Pancreas (tissue), 10 donors: ENCODE measurements at regions not wholly inside any gene's neighbourhood (a gene's known extent, or its start where the extent isn't known, plus 50 kb on each side); places are given as distances from the start of the nearest gene placed in this dataset.

Experiments used
- ATAC-seq, 4 donors: fragments of 200-7000 bp; cut with Tn5 transposase; one replicate each; pipeline versions ENCODE4 v1.8.0 to v1.9.1; 2020; ENCODE audit warnings: mild to moderate bottlenecking in 4 of 4, moderate library complexity in 4 of 4
- DNase-seq, 6 donors: peaks; one replicate each; pipeline ENCODE4 v3.0.0-alpha.2; 2020
- FAIRE-seq: peaks from 2 replicates; lab custom pipeline; 2012; peaks lifted over from hg19 to GRCh38; lab: Jason Lieb, UNC
- H3K27ac ChIP-seq, 4 donors: fragments of 200-600 bp; sonication (generic); 1 replicate in 3 of 4; 2 replicates in 1 of 4; pipeline versions ENCODE4 v1.5.0 to v1.8.0; 2020
- H3K27me3 ChIP-seq, 4 donors: fragments of 200-600 bp; one replicate each; pipeline ENCODE4 v1.8.0; 2021
- H3K36me3 ChIP-seq, 3 donors: fragments of 200-600 bp; sonication (generic) in 1 of 3; one replicate each; pipeline versions ENCODE4 v1.5.0 to v1.8.0; 2020 to 2021
- H3K4me1 ChIP-seq, 3 donors: fragments of 200-600 bp; one replicate each; pipeline ENCODE4 v1.8.0; 2021
- H3K4me3 ChIP-seq, 4 donors: fragments of 200-600 bp; sonication (generic) in 2 of 4; one replicate each; pipeline versions ENCODE4 v1.5.0 to v1.8.0; 2020 to 2021
- H3K9me3 ChIP-seq, 4 donors: fragments of 200-600 bp; one replicate each; pipeline ENCODE4 v1.8.0; 2021
- CTCF ChIP-seq, 4 donors: fragments of 200-600 bp; sonication (generic) in 3 of 4; IDR thresholded peaks; one replicate each; pipeline versions ENCODE4 v1.5.0 to v1.8.0; 2021; ENCODE audit warnings: antibody characterized with exemption in 4 of 4
- WGBS, 2 donors: extraction: QIAGEN DNeasy Blood & Tissue Kit; methylation state at CpG; one replicate each; pipeline ENCODE4 v1.1.7; 2013; 5-methylcytosine and 5-hydroxymethylcytosine counted together
- intact Hi-C, 3 donors: fragments of 100-400 bp; cut with DNase I; formaldehyde crosslinking; loops; one replicate each; pipeline versions ENCODE4 v1.11.1 to v1.14.2; 2022
- donor health status: healthy with polysubstance abuse.
- donor health status: DM: no; HTN: no; CAD: no; lungs with moderate emphysema.
- donor health status: DM: no; HTN: no; CAD: no.
- donor health status: control.
- donor health status: control.
- donor health status: Bipolar disorder and iron deficiency.
- donor health status: DM: yes; HTN: yes; CAD: no.
- donor health status: DM: no; HTN: no; CAD: no.
- donor health status: DM: no; HTN: no; CAD: no.
- donor health status: DM: yes; HTN: yes; CAD: no.

GRCh38 chr5:155750571-155750970 lies 576.4 kb upstream of the SGCD start:
- FAIRE-seq (no peak), ATAC-seq (no peak), DNase-seq (no peak)
- Histone ChIP-seq H3K27me3 (no peaks in the 10 kb centered on the region), H3K9me3 (no peaks in the 10 kb centered on the region), H3K27ac (no peak overlapping the region), H3K36me3 (no peaks in the 10 kb centered on the region), H3K4me1 (no peaks in the 10 kb centered on the region), H3K4me3 (no peak overlapping the region)
- no peak for TF ChIP-seq CTCF (IDR thresholded peaks at IDR 0.05)
- intact Hi-C loops = no loop called here

GRCh38 chr5:155753943-155754581 lies 572.9 kb upstream of the SGCD start:
- intact Hi-C loops = no loop called here
- H3K36me3 ChIP-seq = no peaks in the 10 kb centered on the region
- no peak overlapping the region for H3K4me3 ChIP-seq
- no peak overlapping the region for H3K27ac ChIP-seq
- no peaks in the 10 kb centered on the region for H3K4me1 ChIP-seq
- H3K27me3 ChIP-seq = no peaks in the 10 kb centered on the region
- ATAC-seq = no peak
- no peak for FAIRE-seq
- 39 to 44% methylated on average over 3 of the region's 3 CpGs for WGBS, 2 donors
- no peak for TF ChIP-seq CTCF (IDR thresholded peaks at IDR 0.05)
- H3K9me3 ChIP-seq = no peaks in the 10 kb centered on the region
- no peak for DNase-seq

GRCh38 chr5:155759252-155759651 lies 567.7 kb upstream of the SGCD start:
- FAIRE-seq (no peak), DNase-seq (no peak), ATAC-seq (no peak)
- no peak overlapping the region for H3K4me3 ChIP-seq
- H3K27me3 ChIP-seq = no peaks in the 10 kb centered on the region
- H3K27ac ChIP-seq = no peak overlapping the region
- H3K36me3 ChIP-seq = no peaks in the 10 kb centered on the region
- intact Hi-C loops = no loop called here
- H3K9me3 ChIP-seq = no peaks in the 10 kb centered on the region
- H3K4me1 ChIP-seq = no peaks in the 10 kb centered on the region
- 82 to 89% methylated on average over 2 of the region's 2 CpGs for WGBS, 2 donors
- TF ChIP-seq CTCF (IDR thresholded peaks at IDR 0.05) = no peak

GRCh38 chr5:155759984-155760383 lies 567.0 kb upstream of the SGCD start:
- FAIRE-seq (no peak), DNase-seq (no peak), ATAC-seq (no peak)
- no peaks in the 10 kb centered on the region for H3K9me3 ChIP-seq
- no peak overlapping the region for H3K4me3 ChIP-seq
- H3K4me1 ChIP-seq = no peaks in the 10 kb centered on the region
- no peaks in the 10 kb centered on the region for H3K36me3 ChIP-seq
- intact Hi-C loops = no loop called here
- no peak overlapping the region for H3K27ac ChIP-seq
- TF ChIP-seq CTCF (IDR thresholded peaks at IDR 0.05) = no peak
- H3K27me3 ChIP-seq = no peaks in the 10 kb centered on the region

GRCh38 chr5:155761502-155761901 lies 565.5 kb upstream of the SGCD start:
- H3K36me3 ChIP-seq = no peaks in the 10 kb centered on the region
- no peaks in the 10 kb centered on the region for H3K9me3 ChIP-seq
- no peak for DNase-seq
- H3K27ac ChIP-seq = no peak overlapping the region
- no peak for ATAC-seq
- no peak for FAIRE-seq
- TF ChIP-seq CTCF (IDR thresholded peaks at IDR 0.05) = no peak
- no peaks in the 10 kb centered on the region for H3K27me3 ChIP-seq
- WGBS, 2 donors = 60 to 77% methylated on average over 2 of the region's 2 CpGs
- intact Hi-C loops = no loop called here
- H3K4me3 ChIP-seq = no peak overlapping the region
- H3K4me1 ChIP-seq = no peaks in the 10 kb centered on the region
